22Rv1 (cell line): ENCODE measurements at regions not wholly inside any gene's neighbourhood (a gene's known extent, or its start where the extent isn't known, plus 50 kb on each side); places are given as distances from the start of the nearest gene placed in this dataset.

Experiments used
- ZFX ChIP-seq: fragments of 450-650 bp; IDR thresholded peaks from 2 replicates; pipeline ENCODE4 v1.6.1; 2017; ENCODE audit warnings: antibody characterized with exemption, borderline replicate concordance
- TF ChIP-seq, protein P1 (sequence below): fragments of 450-650 bp; IDR thresholded peaks from 2 replicates; pipeline ENCODE4 v1.5.1; 2017; ENCODE audit warnings: mild to moderate bottlenecking

DNA sequence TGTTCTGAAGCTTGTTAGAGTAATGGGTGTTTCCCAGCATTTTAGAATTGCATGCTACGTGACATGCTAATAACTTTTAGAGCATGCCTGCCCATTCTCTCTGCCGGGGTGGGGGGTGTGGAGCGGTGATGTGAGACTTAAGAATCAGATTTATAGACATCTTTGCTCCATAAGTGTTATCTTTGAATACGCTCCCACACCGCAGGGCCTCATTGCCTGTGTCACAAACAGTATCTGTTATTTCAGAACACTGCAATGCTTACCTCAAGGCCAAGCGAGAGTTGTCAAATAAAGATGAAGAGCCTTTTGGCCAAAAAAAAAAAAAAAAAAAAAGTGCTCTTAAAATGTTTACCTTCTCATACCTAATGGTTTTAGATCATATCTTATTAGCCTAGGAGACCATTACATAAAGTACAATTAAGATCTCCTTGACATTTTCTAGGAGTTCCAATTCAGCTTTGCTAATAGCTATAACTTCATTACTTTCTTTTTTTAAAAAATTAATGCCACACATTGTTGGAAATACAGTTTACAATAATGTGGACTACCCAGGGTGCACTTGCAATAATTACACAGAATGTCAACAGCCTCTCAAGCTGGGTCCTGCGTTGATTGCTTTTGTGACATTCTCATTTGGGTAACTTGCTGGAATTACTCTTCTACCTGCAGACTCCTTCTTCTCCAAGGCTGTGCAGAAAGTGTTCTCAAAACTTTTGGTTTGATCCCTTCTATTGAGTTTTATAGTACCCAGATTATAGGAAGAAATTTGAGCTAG, 525.3 kb downstream of the KLF12 start:
- TF ChIP-seq, protein P1, sequence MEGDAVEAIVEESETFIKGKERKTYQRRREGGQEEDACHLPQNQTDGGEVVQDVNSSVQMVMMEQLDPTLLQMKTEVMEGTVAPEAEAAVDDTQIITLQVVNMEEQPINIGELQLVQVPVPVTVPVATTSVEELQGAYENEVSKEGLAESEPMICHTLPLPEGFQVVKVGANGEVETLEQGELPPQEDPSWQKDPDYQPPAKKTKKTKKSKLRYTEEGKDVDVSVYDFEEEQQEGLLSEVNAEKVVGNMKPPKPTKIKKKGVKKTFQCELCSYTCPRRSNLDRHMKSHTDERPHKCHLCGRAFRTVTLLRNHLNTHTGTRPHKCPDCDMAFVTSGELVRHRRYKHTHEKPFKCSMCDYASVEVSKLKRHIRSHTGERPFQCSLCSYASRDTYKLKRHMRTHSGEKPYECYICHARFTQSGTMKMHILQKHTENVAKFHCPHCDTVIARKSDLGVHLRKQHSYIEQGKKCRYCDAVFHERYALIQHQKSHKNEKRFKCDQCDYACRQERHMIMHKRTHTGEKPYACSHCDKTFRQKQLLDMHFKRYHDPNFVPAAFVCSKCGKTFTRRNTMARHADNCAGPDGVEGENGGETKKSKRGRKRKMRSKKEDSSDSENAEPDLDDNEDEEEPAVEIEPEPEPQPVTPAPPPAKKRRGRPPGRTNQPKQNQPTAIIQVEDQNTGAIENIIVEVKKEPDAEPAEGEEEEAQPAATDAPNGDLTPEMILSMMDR = no peak
- no peak for TF ChIP-seq ZFX
